H9 (cell line): ENCODE measurements at regions not wholly inside any gene's neighbourhood (a gene's known extent, or its start where the extent isn't known, plus 50 kb on each side); places are given as distances from the start of the nearest gene placed in this dataset.

ENCODE experiments used
- DNase-seq: peaks from one replicate; pipeline ENCODE4 v3.0.0-alpha.2; 2017
- H2AFZ ChIP-seq: one replicate; pipeline ENCODE4 v1.6.1; 2013; ENCODE audit warnings: mild to moderate bottlenecking, low read length, control low read depth, moderate library complexity
- H2AK5ac ChIP-seq: 2 replicates; pipeline ENCODE4 v1.6.1; 2013; ENCODE audit warnings: low read length, control low read depth, mixed read lengths; ENCODE audit not compliant: insufficient read length
- H2BK120ac ChIP-seq: one replicate; pipeline ENCODE4 v1.6.1; 2013; ENCODE audit warnings: low read depth, mild to moderate bottlenecking, low read length, control low read depth, inconsistent platforms; ENCODE audit not compliant: poor library complexity, severe bottlenecking
- H2BK12ac ChIP-seq: 2 replicates; pipeline ENCODE4 v1.6.1; 2013; ENCODE audit warnings: low read length, control low read depth, mixed read lengths, low read depth; ENCODE audit not compliant: insufficient read length
- H2BK15ac ChIP-seq: 2 replicates; pipeline ENCODE4 v1.6.1; 2013; ENCODE audit warnings: low read depth, low read length, control low read depth
- H2BK20ac ChIP-seq: one replicate; pipeline ENCODE4 v1.6.1; 2013; ENCODE audit warnings: low read depth, mild to moderate bottlenecking, low read length, control low read depth, inconsistent platforms; ENCODE audit not compliant: poor library complexity, severe bottlenecking
- H2BK5ac ChIP-seq: 2 replicates; pipeline ENCODE4 v1.6.1; 2013; ENCODE audit warnings: low read length, control low read depth, mixed read lengths; ENCODE audit not compliant: insufficient read length
- H3K14ac ChIP-seq: 2 replicates; pipeline ENCODE4 v1.6.1; 2013; ENCODE audit warnings: low read length, control low read depth; ENCODE audit not compliant: insufficient read depth
- H3K18ac ChIP-seq: 2 replicates; pipeline ENCODE4 v1.6.1; 2013; ENCODE audit warnings: low read depth, mild to moderate bottlenecking, mixed read lengths, low read length, control low read depth; ENCODE audit not compliant: insufficient read length
- H3K23ac ChIP-seq: 2 replicates; pipeline ENCODE4 v1.6.1; 2013; ENCODE audit warnings: low read length, control low read depth, mixed read lengths, low read depth; ENCODE audit not compliant: insufficient read length
- H3K23me2 ChIP-seq: 2 replicates; pipeline ENCODE4 v1.6.1; 2013; ENCODE audit warnings: low read depth, mild to moderate bottlenecking, mixed read lengths, low read length, control low read depth; ENCODE audit not compliant: insufficient read length, poor library complexity, severe bottlenecking
- H3K27ac ChIP-seq: 2 replicates; pipeline ENCODE4 v1.5.1; 2013; ENCODE audit warnings: low read length, control low read depth, mixed read lengths, low read depth; ENCODE audit not compliant: insufficient read length
- H3K27me3 ChIP-seq: 2 replicates; pipeline ENCODE4 v1.6.1; 2013; ENCODE audit warnings: low read length, control low read depth, inconsistent platforms; ENCODE audit not compliant: insufficient read depth
- H3K4ac ChIP-seq: 2 replicates; pipeline ENCODE4 v1.6.1; 2013; ENCODE audit warnings: low read depth, mild to moderate bottlenecking, control low read depth, inconsistent platforms, low read length, moderate library complexity
- H3K4me1 ChIP-seq: 2 replicates; pipeline ENCODE4 v1.6.1; 2013; ENCODE audit warnings: low read length, control low read depth, inconsistent platforms; ENCODE audit not compliant: insufficient read depth
- H3K4me2 ChIP-seq: 2 replicates; pipeline ENCODE4 v1.6.1; 2013; ENCODE audit warnings: low read length, control low read depth, mixed read lengths; ENCODE audit not compliant: insufficient read length, insufficient read depth
- H3K56ac ChIP-seq: 2 replicates; pipeline ENCODE4 v1.6.1; 2013; ENCODE audit warnings: low read depth, mild to moderate bottlenecking, mixed read lengths, low read length, control low read depth; ENCODE audit not compliant: insufficient read length
- H3K79me1 ChIP-seq: 2 replicates; pipeline ENCODE4 v1.6.1; 2013; ENCODE audit warnings: low read depth, mild to moderate bottlenecking, moderate library complexity, low read length, control low read depth, inconsistent platforms; ENCODE audit not compliant: insufficient read depth, poor library complexity, severe bottlenecking
- H3K79me2 ChIP-seq: 2 replicates; pipeline ENCODE4 v1.6.1; 2013; ENCODE audit warnings: low read length, control low read depth, inconsistent platforms; ENCODE audit not compliant: insufficient read depth
- H3K9ac ChIP-seq: 2 replicates; pipeline ENCODE4 v1.6.1; 2013; ENCODE audit warnings: low read length, control low read depth, mixed read lengths; ENCODE audit not compliant: insufficient read length; ENCODE audit errors: extremely low read depth
- H3K9me3 ChIP-seq: one replicate; pipeline ENCODE4 v1.6.1; 2013; ENCODE audit warnings: low read depth, low read length, inconsistent platforms; ENCODE audit not compliant: control insufficient read depth
- H3T11ph ChIP-seq: one replicate; pipeline ENCODE4 v1.6.1; 2013; ENCODE audit warnings: mild to moderate bottlenecking, low read length, control low read depth, inconsistent platforms
- H4K20me1 ChIP-seq: one replicate; pipeline ENCODE4 v1.6.1; 2013; ENCODE audit not compliant: control insufficient read depth, insufficient read length, insufficient read depth
- H4K5ac ChIP-seq: 2 replicates; pipeline ENCODE4 v1.6.1; 2013; ENCODE audit warnings: low read depth, mild to moderate bottlenecking, mixed read lengths, low read length, control low read depth; ENCODE audit not compliant: insufficient read length
- H4K8ac ChIP-seq: replicated peaks from 2 replicates; pipeline ENCODE4 v1.6.1; 2013; ENCODE audit warnings: low read length, control low read depth, mixed read lengths, low read depth; ENCODE audit not compliant: insufficient read length
- H4K91ac ChIP-seq: 2 replicates; pipeline ENCODE4 v1.6.1; 2013; ENCODE audit warnings: low read depth, mild to moderate bottlenecking, moderate library complexity, mixed read lengths, low read length, control low read depth; ENCODE audit not compliant: insufficient read length
- H3K27ac Mint-ChIP-seq, 3 experiments: 2 replicates in 2 of 3; 3 replicates in 1 of 3; pipeline ENCODE4 v1.8.0; 2020 to 2021; ENCODE audit warnings: mixed read lengths in 3 of 3, mild to moderate bottlenecking in 1 of 3, moderate library complexity in 1 of 3
- H3K27me3 Mint-ChIP-seq: 2 replicates; pipeline ENCODE4 v1.8.0; 2021; ENCODE audit warnings: low read depth, mild to moderate bottlenecking, moderate library complexity, mixed read lengths
- H3K36me3 Mint-ChIP-seq, 3 experiments: 2 replicates in 2 of 3; 3 replicates in 1 of 3; pipeline ENCODE4 v1.8.0; 2020 to 2021; ENCODE audit warnings: low read depth in 3 of 3, mixed read lengths in 3 of 3; ENCODE audit not compliant: insufficient read depth in 1 of 3
- H3K4me1 Mint-ChIP-seq, 2 experiments: 2 replicates each; pipeline ENCODE4 v1.8.0; 2020; ENCODE audit warnings: mixed read lengths in 2 of 2
- H3K4me3 Mint-ChIP-seq, 2 experiments: 2 replicates in 1 of 2; 3 replicates in 1 of 2; pipeline ENCODE4 v1.8.0; 2020 to 2021; ENCODE audit warnings: mild to moderate bottlenecking in 2 of 2, mixed read lengths in 2 of 2, moderate library complexity in 1 of 2
- H3K9me3 Mint-ChIP-seq, 2 experiments: 2 replicates in 1 of 2; 3 replicates in 1 of 2; pipeline ENCODE4 v1.8.0; 2020; ENCODE audit warnings: mild to moderate bottlenecking in 2 of 2, mixed read lengths in 2 of 2, moderate library complexity in 1 of 2
- WGBS: extraction: QIAGEN DNeasy Blood & Tissue Kit; methylation state at CpG from one replicate; pipeline ENCODE4 v1.1.7; 2013; ENCODE audit warnings: missing lambda C conversion rate, low lambda C conversion rate, mixed read lengths; ENCODE audit not compliant: insufficient read length; ENCODE audit errors: extremely low coverage; 5-methylcytosine and 5-hydroxymethylcytosine counted together
- TF ChIP-seq, protein P1 (sequence below): fragments of 200-600 bp; sonication (generic); conservative IDR thresholded peaks from 3 replicates; pipeline ENCODE4 v1.8.0; 2021; ENCODE audit warnings: antibody characterized with exemption, mild to moderate bottlenecking

DNA sequence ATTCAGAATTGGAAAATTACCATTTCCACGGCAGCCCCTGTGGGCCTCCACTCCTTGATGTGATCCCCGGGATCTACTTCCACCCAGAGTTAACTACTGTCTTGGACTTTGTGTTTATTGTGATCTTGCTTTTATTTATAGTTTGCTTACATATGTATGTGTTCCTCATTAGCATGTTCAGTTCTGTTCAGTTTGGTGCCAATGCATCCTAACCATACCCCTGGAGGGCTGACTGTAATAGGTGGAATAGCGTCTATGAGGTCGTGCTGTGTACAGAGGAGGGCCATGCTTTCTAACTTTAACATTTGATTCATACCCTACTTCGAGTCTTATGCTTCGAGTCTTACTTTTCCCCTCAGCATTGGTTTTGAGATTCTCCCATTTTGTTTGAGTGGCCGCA lies 104.3 kb upstream of the SLC24A3 start:
- H2AFZ ChIP-seq: no peak overlapping the region
- H2BK5ac ChIP-seq: no peak overlapping the region
- H4K5ac ChIP-seq: no peak overlapping the region
- no peak for DNase-seq
- H2BK15ac ChIP-seq: no peak overlapping the region
- H2BK12ac ChIP-seq: no peak overlapping the region
- H4K91ac ChIP-seq: no peak overlapping the region
- Mint-ChIP-seq H3K27me3 (no peaks in the 10 kb centered on the region; the same call in 1 of the 2 replicates), H3K27ac (no peak overlapping the region), H3K4me1 (no peaks in the 10 kb centered on the region), H3K4me3 (no peak overlapping the region), H3K36me3 (peaks cover 6 to 17% (median 9%) of the 10 kb centered on the region in 3 experiments; a peak in 5 of 7 replicates), H3K9me3 (peaks cover 19 to 23% of the 10 kb centered on the region in 2 experiments)
- H4K20me1 ChIP-seq: no peaks in the 10 kb centered on the region
- no peaks in the 10 kb centered on the region for H3K79me1 ChIP-seq
- H3K18ac ChIP-seq: no peak overlapping the region
- no peak overlapping the region for H3K9ac ChIP-seq
- H3K79me2 ChIP-seq: no peaks in the 10 kb centered on the region
- no peaks in the 10 kb centered on the region for H3K23me2 ChIP-seq
- no peaks in the 10 kb centered on the region for H3K4me1 ChIP-seq
- no peak overlapping the region for H4K8ac ChIP-seq
- H3K14ac ChIP-seq: no peak overlapping the region
- no peak overlapping the region for H3K56ac ChIP-seq
- no peak overlapping the region for H2AK5ac ChIP-seq
- no peak overlapping the region for H3K4me2 ChIP-seq
- no peak overlapping the region for H2BK120ac ChIP-seq
- TF ChIP-seq, protein P1, sequence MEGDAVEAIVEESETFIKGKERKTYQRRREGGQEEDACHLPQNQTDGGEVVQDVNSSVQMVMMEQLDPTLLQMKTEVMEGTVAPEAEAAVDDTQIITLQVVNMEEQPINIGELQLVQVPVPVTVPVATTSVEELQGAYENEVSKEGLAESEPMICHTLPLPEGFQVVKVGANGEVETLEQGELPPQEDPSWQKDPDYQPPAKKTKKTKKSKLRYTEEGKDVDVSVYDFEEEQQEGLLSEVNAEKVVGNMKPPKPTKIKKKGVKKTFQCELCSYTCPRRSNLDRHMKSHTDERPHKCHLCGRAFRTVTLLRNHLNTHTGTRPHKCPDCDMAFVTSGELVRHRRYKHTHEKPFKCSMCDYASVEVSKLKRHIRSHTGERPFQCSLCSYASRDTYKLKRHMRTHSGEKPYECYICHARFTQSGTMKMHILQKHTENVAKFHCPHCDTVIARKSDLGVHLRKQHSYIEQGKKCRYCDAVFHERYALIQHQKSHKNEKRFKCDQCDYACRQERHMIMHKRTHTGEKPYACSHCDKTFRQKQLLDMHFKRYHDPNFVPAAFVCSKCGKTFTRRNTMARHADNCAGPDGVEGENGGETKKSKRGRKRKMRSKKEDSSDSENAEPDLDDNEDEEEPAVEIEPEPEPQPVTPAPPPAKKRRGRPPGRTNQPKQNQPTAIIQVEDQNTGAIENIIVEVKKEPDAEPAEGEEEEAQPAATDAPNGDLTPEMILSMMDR: no peak
- peaks cover 11% of the 10 kb centered on the region for H3K9me3 ChIP-seq
- no CpG with 5 or more reads among the region's 7 CpGs for WGBS
- no peak overlapping the region for H3K27ac ChIP-seq
- no peak overlapping the region for H3K23ac ChIP-seq
- no peak overlapping the region for H3T11ph ChIP-seq
- no peaks in the 10 kb centered on the region for H3K27me3 ChIP-seq
- H2BK20ac ChIP-seq: no peak overlapping the region
- no peak overlapping the region for H3K4ac ChIP-seq
